Muscle of arm (tissue), 1 donor: ENCODE measurements at regions not wholly inside any gene's neighbourhood (a gene's known extent, or its start where the extent isn't known, plus 50 kb on each side); places are given as distances from the start of the nearest gene placed in this dataset.
"Not testable (repeated sequence)": the region's sequence is repeated elsewhere in the genome, so short reads cannot be mapped to it uniquely, and the experiment has no call there.

Experiments used
- DNase-seq: peaks from one replicate; pipeline ENCODE4 v3.0.0-alpha.2; 2013

DNA sequence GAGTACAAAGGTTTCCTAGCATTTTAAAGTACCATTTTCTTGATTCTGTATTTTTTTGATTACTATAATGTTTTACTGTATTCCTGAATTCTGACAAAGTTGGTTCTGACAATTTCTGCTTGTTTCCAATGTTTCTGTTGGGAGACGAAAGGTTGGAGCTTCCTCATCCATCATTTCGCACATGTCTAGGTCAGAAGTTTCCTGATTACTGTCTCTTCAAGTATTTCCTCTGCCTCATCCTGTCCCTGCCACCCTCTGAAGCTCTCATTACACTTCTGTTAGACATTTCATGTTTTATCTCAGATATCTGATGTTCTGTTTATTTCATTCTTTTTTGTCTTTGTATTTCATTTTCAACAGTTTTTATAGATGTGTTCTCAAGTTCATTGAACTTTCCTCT is 895.8 kb downstream of the TSN start:
- no peak for DNase-seq

DNA sequence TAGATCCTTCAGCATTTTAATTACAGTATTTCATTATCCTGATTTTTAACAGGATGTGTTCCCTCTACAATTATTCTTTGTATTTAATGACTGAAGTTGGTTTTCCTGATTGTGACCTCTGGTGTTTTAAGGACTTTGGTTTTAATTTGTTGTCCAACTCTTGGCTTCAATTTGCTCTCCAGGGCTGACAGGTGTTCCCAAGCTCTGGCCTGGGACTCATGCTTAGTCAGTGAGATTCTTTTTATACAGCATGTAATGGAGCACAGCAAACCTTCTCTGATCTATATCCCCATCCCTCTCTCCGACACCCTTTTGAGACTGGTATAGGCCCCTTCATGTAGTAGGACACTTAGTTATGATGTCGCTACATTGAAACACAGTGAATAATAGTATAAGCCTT is 896.3 kb downstream of the TSN start:
- DNase-seq: no peak

DNA sequence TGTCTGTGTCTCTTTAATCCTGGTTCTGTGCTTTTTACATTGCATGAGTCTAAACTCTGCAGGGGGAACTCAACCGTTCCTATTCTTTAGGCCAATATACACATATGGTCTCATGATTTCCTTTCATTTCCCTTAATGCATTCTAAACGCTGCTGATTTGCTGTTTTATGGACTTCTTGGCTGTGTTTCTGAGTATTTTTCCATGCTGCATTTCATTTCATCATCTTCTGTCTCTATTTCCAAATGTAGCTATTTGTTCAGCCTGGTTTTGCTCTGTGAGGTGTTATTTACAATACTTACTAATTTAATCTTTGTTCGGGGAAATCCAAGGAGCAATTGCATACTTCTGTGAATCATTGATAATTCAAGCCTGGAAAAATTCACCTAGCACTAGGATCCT is 897.2 kb downstream of the TSN start:
- peak; percentile 85 for DNase-seq

DNA sequence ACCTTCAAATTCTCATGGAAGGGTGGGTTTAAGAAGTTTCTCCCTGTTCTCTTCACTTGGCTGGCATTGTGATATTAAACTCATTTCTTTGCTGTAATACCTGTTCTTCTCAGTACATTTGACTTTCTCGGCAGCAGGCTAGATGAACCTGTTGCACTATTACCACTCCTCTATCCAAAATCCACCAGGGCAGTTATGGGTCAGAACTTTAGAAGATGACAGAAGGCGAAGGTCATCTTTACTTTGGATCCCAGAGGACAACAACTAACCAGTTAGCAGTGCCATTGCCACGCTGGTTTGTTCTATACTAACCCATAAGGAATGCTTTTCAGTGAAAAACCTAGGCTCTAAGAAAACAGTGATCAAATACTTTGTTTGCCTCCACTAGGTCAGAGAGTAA is 901.0 kb downstream of the TSN start:
- DNase-seq: no peak

DNA sequence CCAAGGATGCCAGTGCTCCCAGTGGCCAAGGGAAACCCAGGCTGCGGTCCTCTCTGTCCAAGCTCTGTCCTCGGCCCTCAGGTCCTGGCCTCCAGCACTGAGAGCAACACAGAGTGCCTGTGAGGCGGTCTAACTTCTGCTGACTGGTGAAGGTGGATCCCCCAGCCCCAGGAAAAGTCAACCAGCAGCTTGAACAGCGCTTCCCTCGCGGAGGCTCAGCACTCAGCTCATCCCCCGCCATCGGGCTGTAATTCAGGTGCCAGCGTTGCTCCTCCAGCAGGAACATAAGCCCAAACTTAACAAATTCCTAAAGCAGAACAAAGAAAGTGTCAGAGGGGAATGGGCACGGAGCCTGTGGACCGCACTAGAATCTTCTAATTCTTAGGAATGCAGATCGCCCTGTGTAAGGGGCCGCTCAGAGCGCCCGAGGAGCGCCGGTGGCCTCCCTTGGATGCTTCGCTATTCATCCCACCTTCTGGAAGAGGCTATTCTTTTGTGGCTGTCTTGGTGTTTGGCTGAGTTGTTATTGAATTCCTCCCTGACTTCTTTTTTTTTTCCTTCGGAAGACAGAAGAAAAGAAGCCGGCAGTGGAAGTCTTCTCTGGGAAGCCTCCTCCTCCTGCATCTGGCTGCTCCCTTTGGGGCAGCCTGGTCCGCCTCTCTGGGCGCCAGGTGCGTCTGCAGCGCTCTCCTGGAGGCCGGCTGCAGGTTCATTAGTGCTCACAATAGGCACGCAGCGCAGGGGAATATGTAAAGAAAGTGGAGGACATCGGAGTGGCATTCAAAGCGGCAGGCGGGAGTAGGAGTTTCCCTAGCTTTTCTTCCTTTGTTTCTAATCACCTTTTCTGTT is 905.6 kb downstream of the TSN start:
- no peak for DNase-seq

DNA sequence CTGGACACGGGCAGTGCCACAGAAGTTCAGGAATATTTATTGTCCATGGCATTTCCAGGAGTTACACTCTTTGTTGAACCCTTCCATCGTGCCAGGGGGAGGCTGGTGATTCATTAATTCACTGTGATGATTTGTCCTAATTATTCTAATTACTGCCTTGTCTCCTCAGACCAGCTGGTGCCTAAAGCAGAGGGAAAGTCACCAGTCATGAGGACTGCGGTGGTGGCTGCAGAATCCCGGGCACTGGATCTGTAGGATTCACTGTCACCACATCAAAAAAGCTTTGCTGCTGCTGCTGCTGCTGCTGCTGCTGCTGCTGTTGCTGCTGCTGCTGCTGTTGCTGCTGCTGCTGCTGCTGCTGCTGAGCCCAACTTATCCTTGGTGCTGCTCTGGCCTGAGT is 908.2 kb downstream of the TSN start:
- no peak for DNase-seq

DNA sequence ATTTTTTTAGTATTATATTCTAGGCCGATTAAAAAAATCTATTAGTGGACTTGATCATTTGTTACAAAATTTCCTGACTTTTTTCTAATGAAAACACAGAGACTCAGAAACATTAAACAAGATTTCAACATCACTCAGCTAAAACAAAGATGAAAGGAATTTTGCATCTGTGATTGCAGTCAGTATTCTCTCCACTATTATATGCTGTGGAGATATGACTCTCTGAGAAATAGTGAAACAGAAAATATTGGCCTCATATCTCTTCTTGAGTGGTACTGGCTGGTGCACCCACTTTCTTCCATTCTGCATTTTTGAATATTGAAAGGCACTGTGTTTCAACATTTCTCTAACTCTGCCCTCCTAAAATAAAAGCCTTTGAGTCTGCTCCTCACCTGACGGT is 914.2 kb downstream of the TSN start:
- DNase-seq: no peak

DNA sequence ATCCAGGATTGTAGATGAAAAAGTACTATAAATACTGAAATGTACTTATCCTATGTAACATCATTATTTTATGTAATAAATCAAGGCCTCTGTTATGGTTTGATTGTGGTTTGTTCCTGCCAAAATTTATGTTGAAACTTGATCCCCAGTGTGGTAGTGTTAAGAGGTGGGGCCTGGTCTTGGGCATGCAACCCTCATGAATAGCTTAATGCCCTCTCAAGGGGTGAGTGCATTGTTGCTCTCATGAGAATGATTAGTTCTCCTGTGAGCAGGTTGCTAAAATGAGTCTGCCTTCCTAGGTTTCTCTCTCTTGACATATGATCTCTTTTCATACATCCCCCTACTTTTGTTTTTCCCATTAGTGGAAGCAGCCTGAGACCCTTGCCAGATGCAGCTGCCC is 915.4 kb downstream of the TSN start:
- no peak for DNase-seq

DNA sequence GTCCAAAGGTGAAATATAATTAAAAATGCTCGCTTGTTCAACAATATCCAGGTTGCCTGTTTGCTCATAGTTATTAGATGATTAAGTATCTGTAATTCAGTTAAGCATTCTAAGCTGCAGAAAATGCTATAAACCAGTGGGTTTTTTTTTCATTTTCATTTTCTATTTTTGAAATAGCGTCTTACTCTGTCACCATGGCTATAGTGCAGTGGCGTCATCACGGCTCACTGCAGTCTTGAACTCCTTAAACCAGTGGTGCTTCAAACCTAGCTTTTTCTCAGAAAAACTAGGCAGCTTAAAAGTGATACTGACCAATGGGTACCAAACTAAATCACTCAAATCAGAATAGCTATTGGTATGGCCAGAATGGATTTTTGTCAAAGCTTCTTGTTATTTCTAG is 925.2 kb downstream of the TSN start:
- no peak for DNase-seq

DNA sequence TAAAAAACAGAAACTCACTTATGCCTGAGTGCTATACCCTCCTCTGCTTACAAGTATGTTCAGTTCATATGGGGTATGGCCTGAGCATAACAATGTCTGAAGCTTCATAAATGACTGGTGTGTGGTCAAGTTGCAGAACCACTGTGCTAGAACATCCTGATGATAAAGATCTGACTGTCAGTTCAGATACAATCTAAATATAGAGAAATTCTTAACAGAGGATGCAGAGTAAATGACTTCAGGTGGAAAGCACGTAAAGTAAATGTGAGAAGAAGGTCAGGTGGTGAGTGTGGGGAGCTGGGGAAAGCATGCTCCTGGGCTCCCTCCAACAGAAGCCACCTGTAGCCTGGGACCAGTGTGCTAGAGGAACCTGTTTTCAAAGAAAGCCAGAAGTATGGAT is 926.2 kb downstream of the TSN start:
- no peak for DNase-seq

DNA sequence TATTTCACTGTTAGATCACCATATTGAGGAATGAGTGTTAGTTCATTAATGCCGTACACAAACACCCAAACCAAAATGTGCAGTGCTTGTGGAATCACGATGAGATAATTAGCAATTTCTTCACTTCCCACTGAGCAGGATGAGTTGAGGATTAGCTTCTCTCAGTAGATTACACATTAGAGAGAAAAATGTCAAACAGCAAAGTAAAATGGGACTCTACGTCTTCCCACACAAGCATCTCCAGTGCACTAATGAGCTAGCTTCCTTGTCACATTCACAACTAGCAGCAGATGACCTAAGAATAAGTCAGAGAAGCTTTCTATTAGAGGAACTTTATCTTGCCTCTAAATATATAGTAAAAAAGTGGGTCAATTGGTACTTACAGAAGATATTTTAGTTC is 926.9 kb downstream of the TSN start:
- no peak for DNase-seq

DNA sequence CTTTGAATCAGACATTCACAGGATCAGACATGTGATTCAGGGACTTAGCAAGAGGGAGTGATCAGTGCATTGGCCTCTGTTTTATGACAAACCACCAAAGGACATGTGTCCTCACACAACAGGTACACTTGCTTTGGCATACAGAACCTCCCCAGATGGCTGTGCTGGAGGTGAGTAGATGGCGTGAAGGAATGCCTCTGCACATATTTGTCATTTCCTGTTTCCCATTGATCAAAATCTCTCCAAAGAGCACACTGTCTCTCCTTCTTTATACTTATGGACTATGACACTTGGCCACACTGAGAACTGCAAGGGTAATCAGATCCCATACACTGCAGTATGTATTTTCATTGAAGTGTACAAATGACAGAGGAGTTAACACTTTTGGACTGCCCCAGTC is 927.6 kb downstream of the TSN start:
- no peak for DNase-seq

DNA sequence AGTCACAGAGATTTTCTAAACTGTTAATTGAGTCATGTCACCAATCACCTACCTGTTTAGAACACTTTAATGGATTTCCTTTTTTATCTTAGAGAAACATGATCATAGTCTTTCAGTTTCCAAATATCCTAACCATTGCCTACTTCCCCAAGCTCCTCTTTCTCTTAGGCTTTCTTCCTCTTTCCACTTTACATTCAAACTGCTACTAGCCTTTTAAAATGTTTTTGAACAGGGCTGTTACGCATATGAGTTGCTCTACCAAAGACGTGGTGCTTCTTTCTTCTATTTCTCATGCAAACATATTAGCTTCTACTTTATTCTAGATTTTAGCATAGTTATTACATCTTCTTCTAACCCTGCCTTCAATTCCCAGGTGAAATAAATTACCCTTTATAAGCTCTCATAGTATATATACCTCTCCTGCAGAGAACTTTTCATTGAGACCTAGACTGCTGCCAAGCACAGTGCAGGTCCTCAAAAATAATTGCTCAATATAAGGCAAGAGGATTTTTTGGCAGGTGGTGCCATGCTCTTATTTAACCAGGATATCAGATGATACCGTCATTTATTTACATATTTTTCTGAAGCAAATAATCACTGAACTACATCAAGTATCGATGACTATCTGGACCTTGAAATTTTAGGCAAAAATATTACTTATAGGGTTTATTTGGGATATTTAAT is 937.1 kb downstream of the TSN start:
- no peak for DNase-seq

DNA sequence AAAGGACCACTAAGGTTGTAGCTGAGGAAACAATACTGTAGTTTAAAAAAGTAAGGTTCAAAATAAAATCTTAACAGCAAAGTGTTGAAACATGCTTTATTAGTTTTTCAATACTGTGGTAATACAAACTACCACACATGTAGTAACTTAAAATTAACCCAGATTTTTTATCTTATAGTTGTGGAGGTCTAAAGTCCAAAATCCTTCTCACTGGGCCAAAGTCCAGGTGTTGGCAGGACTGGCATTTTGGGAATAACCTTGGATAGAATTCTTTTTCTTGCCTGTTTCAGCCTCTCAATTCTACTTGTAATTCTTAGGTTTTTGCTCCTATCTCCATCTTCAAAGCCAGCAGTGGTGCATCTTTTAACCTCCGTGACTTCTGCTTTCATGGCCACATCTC is 942.0 kb downstream of the TSN start:
- DNase-seq: no peak

DNA sequence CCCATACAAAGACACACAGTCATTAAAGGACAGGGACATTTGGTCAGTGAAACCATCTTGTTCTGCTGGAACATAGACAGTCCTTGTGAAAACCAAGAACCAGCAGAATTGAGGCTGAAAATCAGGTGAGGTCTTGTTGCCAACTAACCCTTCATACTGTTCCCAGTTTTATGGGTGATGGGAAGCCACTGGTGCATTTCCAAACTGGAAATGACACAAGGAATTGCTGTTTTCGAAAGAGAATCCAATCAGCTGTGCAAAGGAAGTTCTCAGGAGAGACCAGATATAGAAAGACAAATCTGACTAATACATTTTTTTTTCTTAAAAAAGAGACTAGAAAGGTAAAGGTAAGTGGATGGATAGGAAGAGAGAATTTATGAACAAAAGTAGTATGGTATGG is 948.2 kb downstream of the TSN start:
- no peak for DNase-seq

DNA sequence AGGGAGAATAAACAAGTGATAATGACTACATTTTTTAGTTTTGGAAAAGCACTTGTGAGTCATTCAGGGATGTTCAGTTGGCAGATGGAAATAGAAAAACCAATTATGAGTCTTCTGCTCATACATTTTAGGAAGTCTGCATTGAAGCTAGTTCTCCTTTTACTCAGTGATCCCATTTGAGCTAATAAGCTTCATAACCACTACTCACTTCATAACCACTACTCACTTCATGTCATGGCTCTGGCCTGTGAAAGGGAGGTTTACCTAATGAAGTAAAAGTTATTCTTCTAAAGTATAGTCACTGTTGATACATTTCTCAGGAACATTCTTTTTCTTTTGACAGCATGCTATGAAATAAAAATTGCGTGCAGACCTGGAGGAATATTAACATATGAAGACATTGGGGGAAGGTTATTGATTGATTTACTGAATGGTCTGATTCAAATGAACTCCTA is 948.7 kb downstream of the TSN start:
- DNase-seq: no peak

DNA sequence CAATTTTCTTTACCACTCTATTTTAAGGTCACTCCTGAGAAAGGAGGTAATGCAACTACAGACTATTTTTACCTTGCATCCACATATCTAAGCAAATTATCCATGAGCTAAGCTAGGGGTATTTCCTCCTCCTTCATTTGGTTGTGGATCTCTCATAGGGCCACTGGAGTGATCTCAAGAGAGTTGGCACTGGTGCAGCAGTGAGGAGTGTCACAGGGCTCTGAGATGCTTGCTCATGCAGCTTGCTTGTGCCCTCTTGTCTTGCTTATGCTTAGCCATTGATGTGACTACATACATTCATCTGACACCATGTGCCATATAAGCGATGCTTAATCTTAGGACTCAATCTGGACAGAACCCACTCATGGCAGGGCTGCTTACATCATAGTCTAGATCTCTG is 950.3 kb downstream of the TSN start:
- DNase-seq: no peak

DNA sequence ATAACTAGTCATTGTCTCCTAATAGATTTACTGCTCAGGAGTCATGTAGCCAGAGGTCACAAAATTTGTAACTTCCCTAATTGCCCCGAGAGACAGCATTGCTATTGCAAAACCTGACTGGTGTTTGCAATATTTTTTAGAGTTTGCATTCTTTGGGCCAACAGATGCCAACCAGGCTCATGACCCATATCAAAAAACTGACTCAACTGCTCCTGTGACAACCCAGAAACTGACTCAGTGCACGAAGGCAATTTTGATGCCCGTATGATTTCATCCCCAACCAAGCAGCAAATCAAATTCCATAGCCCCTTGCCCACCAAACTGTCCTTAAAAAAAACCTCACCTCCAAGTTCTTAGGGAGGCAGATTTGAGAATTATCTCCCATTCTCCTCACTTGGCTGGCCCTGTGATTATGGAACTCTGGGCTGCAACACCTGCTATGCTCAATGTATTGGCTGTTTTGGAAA is 951.3 kb downstream of the TSN start:
- DNase-seq: no peak

DNA sequence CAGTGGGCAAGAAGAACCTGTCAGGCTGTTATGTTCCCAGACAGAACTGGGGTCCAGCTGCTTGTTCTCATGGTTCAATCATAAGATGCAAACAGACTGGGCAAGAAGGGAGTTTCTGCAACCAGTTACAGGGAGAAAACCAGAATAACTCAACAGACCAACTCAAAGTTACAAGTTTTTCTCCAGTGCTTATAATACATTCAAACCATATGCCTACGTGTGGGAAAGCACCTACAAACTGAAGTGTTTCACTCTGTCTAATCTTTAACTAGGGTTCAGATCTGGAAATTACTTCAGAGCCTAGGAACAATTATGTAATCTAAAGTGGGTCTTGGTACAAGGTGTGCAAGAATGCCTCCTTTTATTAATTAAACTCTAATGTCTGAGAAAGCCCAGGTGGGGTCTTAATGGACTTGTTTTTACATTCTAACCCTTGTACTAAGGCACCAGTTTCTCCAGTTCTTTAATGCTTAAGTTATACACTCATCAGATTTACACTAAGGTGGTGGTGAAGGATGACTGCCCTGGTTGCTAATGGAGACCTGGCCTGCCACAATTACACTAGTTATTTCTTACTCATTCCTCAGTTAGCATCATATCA is 951.9 kb downstream of the TSN start:
- no peak for DNase-seq

DNA sequence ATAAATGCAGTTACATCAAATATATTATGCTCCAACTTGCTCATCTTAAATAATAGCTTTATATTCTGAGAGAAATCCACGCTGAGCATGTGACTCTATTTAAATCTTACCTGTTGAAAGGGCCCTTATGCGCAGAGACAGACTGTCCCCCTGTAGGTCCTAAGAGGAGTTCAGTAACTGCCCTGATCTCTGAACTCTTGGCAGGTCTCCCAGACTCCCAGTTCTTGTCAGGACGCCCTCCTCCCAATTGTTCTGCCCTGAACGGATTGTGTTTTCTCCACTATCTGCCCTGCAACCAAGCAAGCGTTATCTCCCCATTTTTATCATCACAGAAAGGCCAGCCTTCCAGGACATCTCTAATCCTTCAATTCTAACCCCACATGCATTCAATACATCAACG is 954.6 kb downstream of the TSN start:
- DNase-seq: no peak

DNA sequence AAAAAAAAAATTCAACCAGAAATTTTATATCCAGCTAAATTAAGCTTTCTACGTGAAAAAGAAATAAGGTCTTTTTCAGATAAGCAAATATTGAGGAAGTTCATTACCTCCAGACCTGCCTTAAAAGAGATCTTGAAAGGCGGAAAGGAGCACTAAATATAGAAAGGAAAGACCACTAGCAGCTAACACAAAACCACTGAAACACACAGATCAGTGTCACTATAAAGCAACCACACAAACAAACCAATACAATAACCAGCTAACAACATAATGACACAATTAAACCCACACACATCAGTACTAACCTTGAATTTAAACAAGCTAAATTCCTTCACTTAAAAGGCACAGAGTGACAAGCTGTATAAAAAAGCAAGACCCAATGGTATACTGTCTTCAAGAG is 958.3 kb downstream of the TSN start:
- DNase-seq: no peak

DNA sequence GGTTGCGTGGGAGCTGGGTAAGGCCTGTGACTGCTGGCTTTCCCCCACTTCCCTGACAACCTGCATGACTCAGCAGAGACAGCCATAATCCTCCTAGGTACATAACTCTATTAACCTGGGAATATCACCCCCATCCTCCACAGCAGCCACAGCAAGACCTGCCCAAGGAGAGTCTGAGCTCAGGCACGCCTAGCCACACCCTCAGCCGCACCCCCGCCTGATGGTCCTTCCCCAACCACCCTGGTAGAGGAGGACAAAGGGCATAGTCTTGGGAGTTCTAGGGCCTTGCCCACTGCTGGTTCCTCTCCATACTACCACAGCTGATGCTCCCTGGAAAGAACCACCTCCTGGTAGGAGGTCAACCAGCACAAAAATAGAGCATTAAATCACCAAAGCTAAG is 965.4 kb downstream of the TSN start:
- DNase-seq: not testable (repeated sequence)

DNA sequence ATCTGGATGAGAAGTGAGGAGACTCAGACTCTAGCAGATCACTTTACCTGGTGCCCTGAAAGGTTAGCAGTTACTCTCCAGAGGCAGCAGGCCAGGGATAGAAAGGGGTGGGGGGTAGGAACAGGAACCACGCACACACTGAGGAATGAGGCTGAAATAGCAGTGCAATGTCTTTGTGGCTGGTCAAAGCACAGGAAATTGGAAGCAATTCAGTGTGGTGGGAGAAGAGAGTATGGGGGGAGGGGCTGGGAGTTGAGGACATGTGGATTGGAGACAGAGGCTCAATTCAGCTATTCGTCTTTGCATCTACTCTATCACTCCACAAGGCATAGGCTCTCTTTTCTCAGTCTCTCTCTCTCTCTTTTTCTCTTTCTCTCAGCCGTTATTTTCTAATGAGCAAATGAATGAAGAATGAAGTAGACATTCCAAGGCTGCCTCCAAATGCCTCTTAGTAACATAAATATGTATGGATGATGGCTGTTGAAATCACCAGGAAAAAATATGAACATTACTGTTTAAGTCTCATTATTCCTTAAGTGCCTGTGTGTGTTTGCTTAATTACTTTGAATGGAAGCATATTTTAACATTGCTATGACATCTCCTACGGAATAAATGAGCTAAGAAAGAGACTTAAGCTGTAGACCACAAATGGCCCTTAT is 979.4 kb downstream of the TSN start:
- no peak for DNase-seq
